Rectal smooth muscle tissue (tissue), 1 donor: ENCODE measurements at regions not wholly inside any gene's neighbourhood (a gene's known extent, or its start where the extent isn't known, plus 50 kb on each side); places are given as distances from the start of the nearest gene placed in this dataset.

ENCODE experiments used
- H3K27ac ChIP-seq: one replicate; pipeline ENCODE4 v1.7.0; 2013; ENCODE audit warnings: low read depth, low read length, inconsistent platforms
- H3K27me3 ChIP-seq: one replicate; pipeline ENCODE4 v1.7.0; 2013; ENCODE audit warnings: low read length; ENCODE audit not compliant: control insufficient read depth, insufficient read depth
- H3K36me3 ChIP-seq: one replicate; pipeline ENCODE4 v1.7.0; 2013; ENCODE audit warnings: low read length; ENCODE audit not compliant: control insufficient read depth, insufficient read depth
- H3K4me1 ChIP-seq: one replicate; pipeline ENCODE4 v1.7.0; 2013; ENCODE audit warnings: low read length; ENCODE audit not compliant: control insufficient read depth, insufficient read depth
- H3K4me3 ChIP-seq: one replicate; pipeline ENCODE4 v1.7.0; 2013; ENCODE audit warnings: low read length
- H3K9ac ChIP-seq: one replicate; pipeline ENCODE4 v1.7.0; 2013; ENCODE audit warnings: low read length

GRCh38 chr2:39854771-39855170 is 75.7 kb upstream of the THUMPD2 start:
- H3K9ac ChIP-seq: no peak overlapping the region
- no peak overlapping the region for H3K4me3 ChIP-seq
- H3K36me3 ChIP-seq: no peaks in the 10 kb centered on the region
- no peak overlapping the region for H3K27ac ChIP-seq
- peaks cover 8% of the 10 kb centered on the region for H3K4me1 ChIP-seq
- H3K27me3 ChIP-seq: no peaks in the 10 kb centered on the region

DNA sequence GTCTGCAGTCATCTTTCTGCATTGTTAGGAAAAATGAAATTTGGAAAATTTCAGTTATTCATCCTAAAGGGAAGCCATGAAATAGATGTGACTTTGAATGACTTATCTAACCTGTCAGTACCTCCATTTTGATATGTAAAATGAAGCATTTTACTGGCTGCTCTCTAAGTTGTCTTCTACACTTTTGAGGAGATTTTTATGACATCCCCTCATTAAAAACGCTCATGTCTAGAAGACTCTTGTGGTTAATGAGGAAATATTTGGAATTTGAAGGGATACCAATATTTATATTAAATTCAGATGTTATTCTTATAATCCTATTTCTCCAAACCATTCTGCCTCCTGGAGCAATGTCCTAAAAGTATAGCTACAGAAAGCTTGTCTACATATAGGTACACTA is 73.8 kb upstream of the THUMPD2 start:
- no peaks in the 10 kb centered on the region for H3K36me3 ChIP-seq
- H3K9ac ChIP-seq: no peak overlapping the region
- no peak overlapping the region for H3K27ac ChIP-seq
- peaks cover 8% of the 10 kb centered on the region for H3K4me1 ChIP-seq
- no peaks in the 10 kb centered on the region for H3K27me3 ChIP-seq
- H3K4me3 ChIP-seq: no peak overlapping the region

- Histone ChIP-seq H3K27me3 (no peaks in the 10 kb centered on the region), H3K36me3 (no peaks in the 10 kb centered on the region), H3K4me1 (peaks cover 8% of the 10 kb centered on the region), H3K9ac (no peak overlapping the region), H3K4me3 (peak overlapping the region; percentile 32), H3K27ac (peak overlapping the region; percentile 45)
Measured at GRCh38 chr2:39851651-39852110, 72.6 kb upstream of the THUMPD2 start.

DNA sequence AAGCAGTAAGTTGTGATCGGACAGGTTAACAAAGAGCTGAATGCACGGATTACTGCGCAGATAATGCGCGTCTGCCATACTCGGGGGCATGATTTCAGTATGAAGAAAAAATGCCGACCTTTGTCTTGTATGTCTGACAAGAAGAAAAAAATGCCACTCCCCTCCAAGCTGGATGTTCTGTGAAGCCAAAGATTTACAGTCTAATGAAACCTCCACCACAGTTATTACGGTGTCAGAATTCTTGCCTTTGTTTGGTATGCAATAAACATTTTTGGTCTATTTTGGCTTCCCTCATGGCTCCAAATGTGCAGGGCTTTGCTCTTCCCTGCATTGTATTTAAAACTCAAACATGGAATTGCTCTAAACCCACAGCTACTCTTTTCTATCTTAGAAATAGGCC is 72.2 kb upstream of the THUMPD2 start:
- H3K36me3 ChIP-seq: no peaks in the 10 kb centered on the region
- H3K4me1 ChIP-seq: peaks cover 8% of the 10 kb centered on the region
- H3K27me3 ChIP-seq: no peaks in the 10 kb centered on the region
- H3K4me3 ChIP-seq: peak overlapping the region; percentile 32
- H3K9ac ChIP-seq: no peak overlapping the region
- peak overlapping the region; percentile 45 for H3K27ac ChIP-seq

GRCh38 chr2:39849982-39850526 is 71.0 kb upstream of the THUMPD2 start:
- H3K27ac ChIP-seq: no peak overlapping the region
- no peak overlapping the region for H3K4me3 ChIP-seq
- H3K36me3 ChIP-seq: no peaks in the 10 kb centered on the region
- H3K27me3 ChIP-seq: no peaks in the 10 kb centered on the region
- H3K4me1 ChIP-seq: peaks cover 8% of the 10 kb centered on the region
- no peak overlapping the region for H3K9ac ChIP-seq

DNA sequence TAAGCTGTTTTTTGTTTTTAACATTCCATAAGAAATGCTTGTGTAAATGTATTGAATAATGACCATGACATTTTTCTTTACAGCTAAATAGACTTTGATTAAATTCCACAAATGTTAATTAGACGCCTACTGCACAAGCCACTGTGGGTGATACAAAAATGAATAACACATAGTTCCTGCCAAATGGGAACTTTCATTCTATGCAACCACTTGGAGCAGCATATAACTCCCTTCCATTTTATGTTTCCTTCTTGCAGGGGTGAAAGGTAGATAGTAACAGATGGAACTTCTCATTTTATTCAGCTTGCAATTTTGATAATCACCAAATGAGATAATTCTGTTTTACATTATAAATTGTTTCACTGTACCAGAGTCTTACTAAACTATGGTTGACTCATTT is 70.0 kb upstream of the THUMPD2 start:
- no peak overlapping the region for H3K4me3 ChIP-seq
- H3K27me3 ChIP-seq: no peaks in the 10 kb centered on the region
- H3K4me1 ChIP-seq: peaks cover 8% of the 10 kb centered on the region
- no peak overlapping the region for H3K9ac ChIP-seq
- H3K36me3 ChIP-seq: no peaks in the 10 kb centered on the region
- H3K27ac ChIP-seq: no peak overlapping the region

- no peaks in the 10 kb centered on the region for H3K36me3 ChIP-seq
- no peak overlapping the region for H3K4me3 ChIP-seq
- no peak overlapping the region for H3K27ac ChIP-seq
- no peaks in the 10 kb centered on the region for H3K4me1 ChIP-seq
- H3K9ac ChIP-seq: no peak overlapping the region
- no peaks in the 10 kb centered on the region for H3K27me3 ChIP-seq
Measured at GRCh38 chr2:39845460-39846146, 66.5 kb upstream of the THUMPD2 start.

GRCh38 chr2:39839261-39839848 is 60.3 kb upstream of the THUMPD2 start:
- Histone ChIP-seq H3K9ac (no peak overlapping the region), H3K27me3 (no peaks in the 10 kb centered on the region), H3K27ac (no peak overlapping the region), H3K4me1 (no peaks in the 10 kb centered on the region), H3K4me3 (no peak overlapping the region), H3K36me3 (no peaks in the 10 kb centered on the region)

GRCh38 chr2:39838589-39838988 is 59.5 kb upstream of the THUMPD2 start:
- Histone ChIP-seq H3K36me3 (no peaks in the 10 kb centered on the region), H3K4me3 (no peak overlapping the region), H3K4me1 (no peaks in the 10 kb centered on the region), H3K27me3 (no peaks in the 10 kb centered on the region), H3K27ac (no peak overlapping the region), H3K9ac (no peak overlapping the region)

DNA sequence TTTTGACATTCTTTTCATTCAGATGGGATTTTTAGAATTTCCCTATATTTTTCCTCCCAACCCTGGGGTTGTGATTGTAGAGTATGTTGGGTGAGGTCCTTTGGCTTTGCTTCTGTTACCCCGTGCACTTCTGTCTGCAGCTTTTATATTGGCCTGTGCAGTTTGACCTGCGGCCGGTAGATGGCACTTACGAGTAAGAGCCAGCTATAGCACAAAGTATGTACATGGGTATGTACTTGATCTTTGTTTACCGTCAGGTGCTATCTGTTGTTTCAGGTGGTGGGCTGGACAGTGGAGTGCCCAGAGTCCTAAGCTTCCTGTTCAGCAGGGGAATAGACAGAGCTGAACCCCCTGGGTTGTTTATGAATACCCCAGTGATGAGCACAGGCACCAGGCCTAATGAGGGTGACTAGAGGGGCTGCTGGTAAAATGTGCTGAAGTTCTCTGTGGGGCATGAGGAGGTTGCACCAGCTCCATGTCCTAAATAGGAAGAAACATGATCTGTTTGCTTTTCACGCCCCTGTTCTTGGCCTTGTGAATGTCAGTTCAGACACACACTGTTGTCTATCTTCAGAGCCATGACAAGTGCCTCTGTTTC is 58.9 kb upstream of the THUMPD2 start:
- no peak overlapping the region for H3K4me3 ChIP-seq
- no peak overlapping the region for H3K27ac ChIP-seq
- H3K27me3 ChIP-seq: no peaks in the 10 kb centered on the region
- H3K36me3 ChIP-seq: no peaks in the 10 kb centered on the region
- no peak overlapping the region for H3K9ac ChIP-seq
- no peaks in the 10 kb centered on the region for H3K4me1 ChIP-seq

DNA sequence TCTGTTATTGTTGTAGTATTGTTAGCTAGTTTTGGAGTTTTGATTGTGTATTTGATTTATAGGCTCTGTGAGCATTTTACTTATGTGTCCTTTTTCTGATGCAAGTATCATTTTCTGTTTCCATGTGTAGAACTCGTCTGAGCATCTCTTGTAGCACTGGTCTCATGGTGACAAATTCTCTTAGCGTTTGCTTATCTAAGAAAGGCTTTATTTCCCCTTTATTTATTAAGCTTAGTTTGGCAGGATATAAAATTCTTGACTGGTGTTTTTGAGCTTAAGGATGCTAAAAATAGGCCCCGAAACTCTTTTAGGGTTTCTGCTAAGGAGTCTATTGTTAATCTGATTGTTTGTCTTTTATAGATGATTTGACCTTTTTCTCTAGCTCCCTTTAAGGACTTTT is 57.6 kb upstream of the THUMPD2 start:
- Histone ChIP-seq H3K4me1 (no peaks in the 10 kb centered on the region), H3K27ac (no peak overlapping the region), H3K36me3 (no peaks in the 10 kb centered on the region), H3K9ac (no peak overlapping the region), H3K27me3 (no peaks in the 10 kb centered on the region), H3K4me3 (no peak overlapping the region)

GRCh38 chr2:39834426-39834825 is 55.4 kb upstream of the THUMPD2 start:
- H3K4me3 ChIP-seq: no peak overlapping the region
- no peaks in the 10 kb centered on the region for H3K36me3 ChIP-seq
- H3K27me3 ChIP-seq: no peaks in the 10 kb centered on the region
- H3K27ac ChIP-seq: no peak overlapping the region
- H3K9ac ChIP-seq: no peak overlapping the region
- H3K4me1 ChIP-seq: no peaks in the 10 kb centered on the region
